Stimulated activated CD8-positive, alpha-beta memory T cell treated with anti-CD3 and anti-CD28 coated beads, Interleukin-2, amount 100 ng/mL, for 48 hours (primary cell): ENCODE measurements at regions not wholly inside any gene's neighbourhood (a gene's known extent, or its start where the extent isn't known, plus 50 kb on each side); places are given as distances from the start of the nearest gene placed in this dataset.

Experiments used
- DNase-seq, 2 donors: peaks; one replicate each; pipeline ENCODE4 v3.0.0-alpha.2; 2020; ENCODE audit warnings: low read depth in 2 of 2

GRCh38 chr16:9249534-9249933, 158.1 kb downstream of the HAPSTR1 start:
- DNase-seq, result no peak

GRCh38 chr16:9251026-9251425, 159.6 kb downstream of the HAPSTR1 start:
- no peak for DNase-seq

- DNase-seq, result no peak
Observed at GRCh38 chr16:9254863-9255262, 163.4 kb downstream of the HAPSTR1 start.

- DNase-seq, result peak; percentile 8 to 37
Observed at GRCh38 chr16:9256196-9256595, 164.8 kb downstream of the HAPSTR1 start.

- no peak for DNase-seq
Observed at GRCh38 chr16:9257843-9258242, 166.4 kb downstream of the HAPSTR1 start.

GRCh38 chr16:9258423-9259051, 167.1 kb downstream of the HAPSTR1 start:
- DNase-seq, result peak; percentile 3 to 22

- DNase-seq, result no peak
Observed at GRCh38 chr16:9259914-9260608, 168.6 kb downstream of the HAPSTR1 start.

- DNase-seq, result no peak
Observed at GRCh38 chr16:9260666-9261065, 169.2 kb downstream of the HAPSTR1 start.

- no peak for DNase-seq
Observed at GRCh38 chr16:9261376-9261775, 169.9 kb downstream of the HAPSTR1 start.

GRCh38 chr16:9262941-9263715, 171.7 kb downstream of the HAPSTR1 start:
- no peak for DNase-seq

- no peak for DNase-seq
Observed at GRCh38 chr16:9264067-9264466, 172.6 kb downstream of the HAPSTR1 start.

- no peak for DNase-seq
Observed at GRCh38 chr16:9268446-9268845, 177.0 kb downstream of the HAPSTR1 start.

- DNase-seq, result no peak
Observed at GRCh38 chr16:9270424-9270823, 179.0 kb downstream of the HAPSTR1 start.

- DNase-seq, result no peak
Observed at GRCh38 chr16:9270941-9271340, 179.5 kb downstream of the HAPSTR1 start.

- no peak for DNase-seq
Observed at GRCh38 chr16:9271841-9272240, 180.4 kb downstream of the HAPSTR1 start.

- no peak for DNase-seq
Observed at GRCh38 chr16:9275377-9275776, 183.9 kb downstream of the HAPSTR1 start.

GRCh38 chr16:9275816-9276354, 184.4 kb downstream of the HAPSTR1 start:
- DNase-seq, result no peak

GRCh38 chr16:9279291-9280068, 188.0 kb downstream of the HAPSTR1 start:
- no peak for DNase-seq

GRCh38 chr16:9280069-9280466, 188.6 kb downstream of the HAPSTR1 start:
- no peak for DNase-seq

- DNase-seq, result no peak
Observed at GRCh38 chr16:9286930-9287329, 195.5 kb downstream of the HAPSTR1 start.

- no peak for DNase-seq
Observed at GRCh38 chr16:9296271-9296590, 204.8 kb downstream of the HAPSTR1 start.
